ENCODE measurements at regions not wholly inside any gene's neighbourhood (a gene's known extent, or its start where the extent isn't known, plus 50 kb on each side); places are given as distances from the start of the nearest gene placed in this dataset.

DNA sequence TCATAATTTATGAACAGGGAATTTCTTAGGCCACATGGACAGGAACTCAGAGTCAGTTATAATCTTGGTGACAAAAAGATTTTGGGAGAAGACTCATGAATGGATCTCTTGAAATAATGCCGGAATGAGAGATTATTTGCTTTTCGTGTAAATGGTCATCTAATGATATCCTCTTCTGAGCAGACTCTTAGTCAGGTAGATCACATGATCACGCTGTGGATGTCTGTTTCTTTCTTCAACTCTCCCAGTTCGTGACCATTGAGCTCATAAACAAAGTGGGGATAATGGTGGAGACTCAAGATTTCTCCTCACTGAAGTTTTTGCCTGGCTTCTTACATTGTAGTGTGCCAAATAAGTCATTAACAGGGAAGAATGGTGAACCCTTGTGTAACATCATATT is 133.1 kb upstream of the CBLB start:
- Histone ChIP-seq H3K4me3 (ENCODE audit: low read depth, low read length) (no peak overlapping the region), H3K36me3 (ENCODE audit: control insufficient read depth, insufficient read depth, low read length) (no peaks in the 10 kb centered on the region), H3K4me1 (no peaks in the 10 kb centered on the region), H3K9ac (no peak overlapping the region), H3K9me3 (ENCODE audit: control insufficient read depth, low read length) (no peaks in the 10 kb centered on the region), H3K79me2 (no peaks in the 10 kb centered on the region), H3K27ac (no peak overlapping the region), H3K4me2 (ENCODE audit: low read length) (no peak overlapping the region), H2AFZ (no peak overlapping the region), H3K27me3 (ENCODE audit: control insufficient read depth, insufficient read depth, low read length) (no peaks in the 10 kb centered on the region)
- TF ChIP-seq, protein P1, sequence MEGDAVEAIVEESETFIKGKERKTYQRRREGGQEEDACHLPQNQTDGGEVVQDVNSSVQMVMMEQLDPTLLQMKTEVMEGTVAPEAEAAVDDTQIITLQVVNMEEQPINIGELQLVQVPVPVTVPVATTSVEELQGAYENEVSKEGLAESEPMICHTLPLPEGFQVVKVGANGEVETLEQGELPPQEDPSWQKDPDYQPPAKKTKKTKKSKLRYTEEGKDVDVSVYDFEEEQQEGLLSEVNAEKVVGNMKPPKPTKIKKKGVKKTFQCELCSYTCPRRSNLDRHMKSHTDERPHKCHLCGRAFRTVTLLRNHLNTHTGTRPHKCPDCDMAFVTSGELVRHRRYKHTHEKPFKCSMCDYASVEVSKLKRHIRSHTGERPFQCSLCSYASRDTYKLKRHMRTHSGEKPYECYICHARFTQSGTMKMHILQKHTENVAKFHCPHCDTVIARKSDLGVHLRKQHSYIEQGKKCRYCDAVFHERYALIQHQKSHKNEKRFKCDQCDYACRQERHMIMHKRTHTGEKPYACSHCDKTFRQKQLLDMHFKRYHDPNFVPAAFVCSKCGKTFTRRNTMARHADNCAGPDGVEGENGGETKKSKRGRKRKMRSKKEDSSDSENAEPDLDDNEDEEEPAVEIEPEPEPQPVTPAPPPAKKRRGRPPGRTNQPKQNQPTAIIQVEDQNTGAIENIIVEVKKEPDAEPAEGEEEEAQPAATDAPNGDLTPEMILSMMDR (IDR thresholded peaks at IDR 0.05) = no peak

DNA sequence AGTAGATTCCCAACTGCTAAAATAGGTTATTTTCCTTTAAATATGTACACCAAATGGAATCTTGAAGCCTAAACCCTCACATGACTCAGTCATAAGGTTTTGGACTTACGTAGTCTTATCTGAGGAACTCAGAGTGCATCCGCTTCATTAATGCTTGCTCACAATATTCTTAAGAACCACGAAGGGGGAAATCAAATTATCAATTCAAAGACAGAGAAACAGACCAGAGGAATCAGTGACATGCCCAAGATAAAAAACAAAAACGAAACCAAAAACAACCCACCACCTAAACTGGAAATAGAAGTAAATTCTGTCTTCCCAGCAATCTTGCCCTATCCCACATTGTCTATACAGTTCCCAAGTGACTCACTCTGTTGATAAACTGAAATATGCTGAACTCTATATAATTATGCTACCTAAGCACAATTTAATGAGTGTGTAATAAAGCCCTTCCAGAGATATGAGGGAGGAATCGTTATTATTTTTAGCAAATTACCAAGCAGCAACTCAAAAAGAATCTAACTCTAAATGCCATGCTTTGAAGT is 135.4 kb upstream of the CBLB start:
- no peaks in the 10 kb centered on the region for H3K27me3 ChIP-seq (ENCODE audit: control insufficient read depth, insufficient read depth, low read length)
- TF ChIP-seq, protein P1 (IDR thresholded peaks at IDR 0.05) = no peak
- no peaks in the 10 kb centered on the region for H3K79me2 ChIP-seq
- no peaks in the 10 kb centered on the region for H3K4me1 ChIP-seq
- H3K36me3 ChIP-seq (ENCODE audit: control insufficient read depth, insufficient read depth, low read length) = no peaks in the 10 kb centered on the region
- no peak overlapping the region for H3K9ac ChIP-seq
- no peaks in the 10 kb centered on the region for H3K9me3 ChIP-seq (ENCODE audit: control insufficient read depth, low read length)
- H2AFZ ChIP-seq = peak overlapping the region; percentile 56
- H3K4me3 ChIP-seq (ENCODE audit: low read depth, low read length) = no peak overlapping the region
- no peak overlapping the region for H3K4me2 ChIP-seq (ENCODE audit: low read length)
- H3K27ac ChIP-seq = no peak overlapping the region

DNA sequence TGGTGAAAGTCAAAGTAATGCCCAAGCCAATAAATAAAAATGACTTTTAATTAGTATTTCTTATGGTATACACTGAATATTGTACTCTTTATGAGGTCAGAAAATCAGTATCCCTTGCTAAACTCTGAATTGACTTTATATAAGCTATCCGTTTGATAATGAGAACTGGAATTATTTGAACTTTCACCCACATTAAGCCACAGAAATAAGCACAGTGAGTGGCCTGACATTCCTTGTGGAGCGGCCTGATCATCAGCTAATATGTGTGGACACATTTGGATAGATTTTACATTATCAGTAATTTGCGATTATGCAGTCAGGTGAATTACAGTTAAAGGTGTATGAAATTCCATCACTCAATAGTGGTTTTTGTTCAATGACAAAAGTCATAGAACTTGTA is 136.0 kb upstream of the CBLB start:
- Histone ChIP-seq H3K4me3 (ENCODE audit: low read depth, low read length) (no peak overlapping the region), H3K4me1 (no peaks in the 10 kb centered on the region), H3K27me3 (ENCODE audit: control insufficient read depth, insufficient read depth, low read length) (no peaks in the 10 kb centered on the region), H3K79me2 (no peaks in the 10 kb centered on the region), H3K9me3 (ENCODE audit: control insufficient read depth, low read length) (no peaks in the 10 kb centered on the region), H2AFZ (no peak overlapping the region), H3K9ac (no peak overlapping the region), H3K36me3 (ENCODE audit: control insufficient read depth, insufficient read depth, low read length) (no peaks in the 10 kb centered on the region), H3K27ac (no peak overlapping the region), H3K4me2 (ENCODE audit: low read length) (no peak overlapping the region)
- TF ChIP-seq, protein P1 (IDR thresholded peaks at IDR 0.05) = no peak

DNA sequence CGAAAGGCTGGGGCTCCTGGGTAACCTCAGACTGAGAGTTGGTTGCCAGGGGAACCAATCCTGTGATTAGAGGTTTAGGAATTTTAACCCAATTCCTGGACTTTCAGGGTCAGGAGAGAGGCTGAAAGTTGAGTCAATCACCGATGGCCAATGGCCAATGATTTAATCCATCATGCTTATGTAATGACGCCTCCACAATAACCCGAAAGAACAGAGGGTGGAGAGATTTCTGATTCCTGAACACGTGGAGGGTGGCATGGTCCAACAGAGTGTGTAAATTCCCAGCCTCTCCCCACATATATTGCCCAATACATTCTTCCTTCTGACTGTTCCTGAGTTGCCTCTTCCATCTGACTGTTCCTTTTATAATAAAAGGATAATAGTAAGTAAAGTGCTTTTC is 137.2 kb upstream of the CBLB start:
- H2AFZ ChIP-seq = no peak overlapping the region
- H3K27me3 ChIP-seq (ENCODE audit: control insufficient read depth, insufficient read depth, low read length) = no peaks in the 10 kb centered on the region
- H3K9me3 ChIP-seq (ENCODE audit: control insufficient read depth, low read length) = no peaks in the 10 kb centered on the region
- no peaks in the 10 kb centered on the region for H3K79me2 ChIP-seq
- H3K27ac ChIP-seq = no peak overlapping the region
- no peak overlapping the region for H3K9ac ChIP-seq
- H3K4me1 ChIP-seq = no peaks in the 10 kb centered on the region
- no peaks in the 10 kb centered on the region for H3K36me3 ChIP-seq (ENCODE audit: control insufficient read depth, insufficient read depth, low read length)
- H3K4me2 ChIP-seq (ENCODE audit: low read length) = no peak overlapping the region
- TF ChIP-seq, protein P1 (IDR thresholded peaks at IDR 0.05) = no peak
- no peak overlapping the region for H3K4me3 ChIP-seq (ENCODE audit: low read depth, low read length)

DNA sequence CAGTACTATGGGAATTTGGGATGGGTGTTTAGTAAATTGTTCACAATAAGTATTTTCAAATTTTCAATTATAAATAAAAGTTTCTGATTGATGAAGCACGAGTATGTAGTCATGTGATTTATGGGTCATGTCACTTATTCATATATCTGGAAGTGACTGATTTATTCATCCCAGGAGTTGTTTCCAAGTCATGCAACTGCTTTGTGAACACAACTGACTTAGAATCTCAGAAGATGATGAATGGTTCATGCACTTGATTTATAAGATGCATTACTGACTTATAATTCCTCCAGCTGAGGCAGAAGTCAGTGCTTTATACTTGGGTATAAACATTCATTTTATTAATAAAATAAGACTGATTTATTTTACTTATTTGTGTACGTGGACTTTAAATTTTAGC is 137.8 kb upstream of the CBLB start:
- TF ChIP-seq, protein P1 (IDR thresholded peaks at IDR 0.05) = no peak

More for the DNA sequence above, 137.8 kb upstream of the CBLB start:
- no peak overlapping the region for H3K4me2 ChIP-seq (ENCODE audit: low read length)
- no peak overlapping the region for H3K27ac ChIP-seq
- no peaks in the 10 kb centered on the region for H3K79me2 ChIP-seq
- no peak overlapping the region for H2AFZ ChIP-seq
- H3K36me3 ChIP-seq (ENCODE audit: control insufficient read depth, insufficient read depth, low read length) = no peaks in the 10 kb centered on the region
- H3K4me1 ChIP-seq = no peaks in the 10 kb centered on the region
- H3K9ac ChIP-seq = no peak overlapping the region
- H3K9me3 ChIP-seq (ENCODE audit: control insufficient read depth, low read length) = no peaks in the 10 kb centered on the region
- no peak overlapping the region for H3K4me3 ChIP-seq (ENCODE audit: low read depth, low read length)
- H3K27me3 ChIP-seq (ENCODE audit: control insufficient read depth, insufficient read depth, low read length) = no peaks in the 10 kb centered on the region

All from parathyroid adenoma (tissue), 2 donors.